DMS 273 (cell line): ENCODE measurements at regions not wholly inside any gene's neighbourhood (a gene's known extent, or its start where the extent isn't known, plus 50 kb on each side); places are given as distances from the start of the nearest gene placed in this dataset.
"Not testable (repeated sequence)": the region's sequence is repeated elsewhere in the genome, so short reads cannot be mapped to it uniquely, and the experiment has no call there.

Experiments
- DNase-seq: peaks from one replicate; lab custom pipeline; 2025; ENCODE audit not compliant: unreplicated experiment; lab: John Stamatoyannopoulos, UW

DNA sequence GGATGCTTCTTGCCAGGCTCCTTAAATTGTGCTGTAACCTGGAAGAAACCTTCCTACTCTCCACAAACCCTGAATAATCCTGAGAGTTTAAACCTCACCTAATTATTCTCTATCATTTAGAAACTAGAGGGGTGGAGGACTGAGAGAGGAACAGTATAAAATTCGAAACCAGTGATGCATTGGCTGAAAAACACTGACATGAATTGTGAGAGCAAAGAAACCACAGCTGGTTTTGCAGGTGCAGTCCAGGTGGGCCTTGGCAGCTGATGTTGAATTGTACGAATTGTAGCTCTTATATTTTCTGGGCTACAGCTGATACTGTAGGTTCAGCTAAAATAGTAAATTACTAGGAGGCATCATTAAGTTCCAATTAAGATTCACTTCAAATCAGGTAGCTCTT, 227.0 kb upstream of the SLITRK5 start:
- DNase-seq = no peak

GRCh38 chr13:87452281-87452680, 218.9 kb upstream of the SLITRK5 start:
- DNase-seq = no peak

GRCh38 chr13:87453244-87453643, 217.9 kb upstream of the SLITRK5 start:
- DNase-seq = no peak

GRCh38 chr13:87459419-87459818, 211.8 kb upstream of the SLITRK5 start:
- DNase-seq = no peak

DNA sequence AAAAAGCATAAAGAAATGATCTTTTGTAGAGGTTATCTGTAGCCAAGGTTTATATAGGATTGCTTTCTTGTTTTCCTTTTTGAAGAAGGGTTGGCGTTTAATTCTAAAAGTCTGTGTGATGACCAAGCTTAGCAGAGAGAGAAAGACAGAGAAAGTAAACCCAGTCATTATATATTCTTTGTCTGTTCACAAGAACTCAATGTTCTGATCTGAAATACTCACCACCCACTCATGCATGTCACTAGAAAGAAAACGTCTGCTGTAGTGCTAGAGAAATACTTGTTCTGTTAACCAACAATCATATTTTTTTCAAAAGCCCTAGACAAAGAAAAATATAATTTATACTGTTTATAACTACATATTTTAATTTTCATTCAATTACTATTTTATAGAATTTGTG, 173.7 kb upstream of the SLITRK5 start:
- DNase-seq = no peak

DNA sequence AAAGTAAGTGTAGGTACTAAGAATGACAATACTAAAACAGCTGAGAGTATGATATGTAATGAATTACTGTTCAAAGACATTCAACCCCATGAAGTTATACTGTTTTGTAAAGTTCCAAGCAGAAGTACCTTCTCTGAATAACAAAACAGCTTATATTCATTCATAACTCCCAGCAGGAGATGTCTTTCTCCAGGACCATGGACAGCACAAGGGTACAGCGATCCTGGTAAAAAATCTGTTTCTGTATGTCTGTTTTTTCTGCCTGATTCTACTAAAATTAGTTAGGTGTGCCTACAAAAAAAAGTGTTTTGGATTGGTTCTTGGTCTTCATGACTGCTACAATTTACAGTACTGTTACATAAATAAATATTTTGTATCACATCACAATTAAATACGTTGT, 172.5 kb upstream of the SLITRK5 start:
- DNase-seq = no peak

- no peak for DNase-seq
These were observed 146.4 kb upstream of the SLITRK5 start for GRCh38 chr13:87524775-87525174.

GRCh38 chr13:87533776-87534175, 137.4 kb upstream of the SLITRK5 start:
- DNase-seq = no peak

GRCh38 chr13:87535911-87536310, 135.3 kb upstream of the SLITRK5 start:
- DNase-seq = no peak

GRCh38 chr13:87536499-87536898, 134.7 kb upstream of the SLITRK5 start:
- no peak for DNase-seq

DNA sequence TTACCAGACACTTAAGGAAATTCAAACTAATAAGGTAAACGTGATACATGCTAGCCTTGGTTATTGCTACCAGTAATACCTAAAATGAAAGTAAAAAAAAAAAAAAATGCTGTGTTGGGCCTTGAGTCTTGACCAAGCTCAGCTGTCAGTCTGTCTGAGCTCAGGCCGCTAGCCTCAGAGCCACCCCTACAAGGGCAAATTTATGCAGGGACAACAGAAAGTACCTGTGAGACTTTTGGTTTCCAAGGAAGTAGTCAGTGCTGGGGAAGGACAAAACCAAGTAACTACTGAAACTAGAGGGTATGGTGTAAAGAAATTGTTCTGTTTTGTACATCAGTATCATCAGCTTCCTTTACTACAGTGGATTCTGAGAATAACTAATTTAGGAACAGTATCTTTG, 134.3 kb upstream of the SLITRK5 start:
- DNase-seq = no peak

DNA sequence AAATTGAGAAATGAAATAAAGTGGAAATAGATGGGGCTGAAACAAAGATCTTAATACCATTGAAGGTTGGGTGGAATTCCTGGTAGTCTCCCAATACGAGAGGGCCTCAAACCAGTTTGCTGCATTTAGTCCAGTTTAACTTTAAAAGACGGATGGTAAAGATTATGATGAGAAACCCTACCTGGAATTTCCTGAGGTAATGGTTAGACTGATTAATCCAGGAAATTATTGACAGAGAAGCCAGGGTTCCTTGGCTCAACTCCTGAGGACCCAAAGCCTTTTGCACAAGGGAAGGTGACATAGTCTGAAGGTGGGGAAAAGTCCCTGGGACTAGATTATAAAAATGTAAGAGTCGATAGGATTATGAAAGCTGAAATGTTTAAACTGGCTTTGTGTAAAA, 133.2 kb upstream of the SLITRK5 start:
- DNase-seq = no peak

DNA sequence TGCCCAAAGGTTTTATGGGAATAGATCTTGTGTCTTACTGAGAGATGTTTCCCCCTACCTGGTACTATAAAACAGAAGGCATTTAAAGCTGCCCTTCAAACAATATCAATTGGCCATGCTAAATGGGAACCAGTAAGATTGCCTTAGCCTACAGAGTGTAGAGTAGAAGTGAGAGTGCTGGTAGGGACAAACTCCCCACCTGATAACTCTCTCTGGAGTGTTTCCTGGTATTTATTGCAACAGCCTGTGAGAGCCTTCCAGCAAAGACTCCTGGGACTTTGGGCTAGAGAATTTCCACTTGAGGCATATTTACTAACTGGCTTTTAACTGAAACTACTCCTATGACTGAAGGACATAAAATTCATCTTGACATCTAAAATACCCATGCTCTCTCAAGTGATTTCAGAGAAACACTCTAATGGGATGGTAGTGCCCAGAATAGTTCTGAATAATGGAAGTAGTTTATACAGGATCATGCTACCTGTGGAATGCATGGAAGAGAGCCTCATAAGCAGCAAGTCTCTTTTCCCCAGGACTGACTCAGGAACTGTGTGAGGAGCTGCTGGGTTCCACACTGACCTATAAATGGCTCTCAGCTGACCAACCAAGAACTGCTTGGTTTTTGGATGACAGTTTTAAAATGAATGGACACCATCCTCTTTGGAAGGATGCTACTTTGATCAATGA, 132.7 kb upstream of the SLITRK5 start:
- DNase-seq = no peak

GRCh38 chr13:87553142-87553541, 118.0 kb upstream of the SLITRK5 start:
- DNase-seq = no peak

DNA sequence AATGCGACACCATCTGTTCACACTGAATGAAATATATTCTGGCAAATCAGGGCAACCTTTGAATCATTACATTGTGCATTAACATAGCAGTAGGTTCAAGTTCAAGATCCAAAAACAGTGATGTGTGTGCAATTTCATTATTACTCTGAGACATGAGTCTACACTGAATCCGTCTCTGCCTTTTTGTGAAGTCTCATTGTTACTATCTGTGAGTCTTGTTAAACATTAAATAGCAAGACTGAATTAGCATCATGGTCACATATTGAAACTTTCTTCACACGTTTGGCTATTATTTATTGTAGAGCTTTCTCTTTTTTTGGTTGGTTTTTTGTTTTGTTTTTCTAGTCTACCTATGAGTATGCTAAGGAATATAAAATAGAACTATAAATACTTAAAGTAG, 117.1 kb upstream of the SLITRK5 start:
- DNase-seq = no peak

- no peak for DNase-seq
These were observed 113.4 kb upstream of the SLITRK5 start for GRCh38 chr13:87557788-87558187.

DNA sequence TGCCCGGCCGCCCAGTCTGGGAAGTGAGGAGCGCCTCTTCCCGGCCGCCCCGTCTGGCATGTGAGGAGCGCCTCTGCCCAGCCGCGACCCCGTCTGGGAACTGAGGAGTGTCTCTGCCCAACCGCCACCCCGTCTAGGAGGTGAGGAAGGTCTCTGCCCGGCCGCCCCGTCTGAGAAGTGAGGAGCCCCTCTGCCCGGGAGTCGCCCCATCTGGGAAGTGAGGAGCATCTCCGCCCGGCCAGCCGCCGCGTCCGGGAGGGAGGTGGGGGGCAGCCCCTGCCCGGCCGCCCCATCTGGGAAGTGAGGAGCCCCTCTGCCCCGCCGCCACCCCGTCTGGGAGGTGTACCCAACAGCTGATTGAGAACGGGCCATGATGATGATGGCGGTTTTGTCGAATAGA, 109.6 kb upstream of the SLITRK5 start:
- DNase-seq = not testable (repeated sequence)

DNA sequence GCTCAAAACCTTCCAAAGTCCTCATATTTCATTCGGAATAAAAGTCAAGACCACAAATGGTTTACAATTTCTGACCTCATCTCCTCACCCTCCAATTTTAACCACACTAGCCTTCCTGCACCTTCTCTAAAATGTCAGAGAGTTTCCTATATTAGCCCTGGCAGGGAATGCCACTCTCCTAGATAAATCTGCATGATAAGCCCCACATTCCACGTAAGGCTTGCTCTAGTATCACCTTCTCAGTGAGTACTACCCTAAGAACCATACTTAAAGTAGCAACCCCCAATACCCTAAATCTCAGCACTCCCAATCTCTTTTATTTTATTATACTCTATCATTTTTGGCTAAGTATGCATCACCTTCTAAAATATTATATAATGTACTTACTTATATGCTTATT, 100.5 kb upstream of the SLITRK5 start:
- no peak for DNase-seq

- no peak for DNase-seq
These were observed 88.8 kb upstream of the SLITRK5 start for GRCh38 chr13:87582399-87582798.

- DNase-seq = no peak
These were observed 80.7 kb upstream of the SLITRK5 start for GRCh38 chr13:87590518-87590917.

GRCh38 chr13:87604437-87604836, 66.7 kb upstream of the SLITRK5 start:
- DNase-seq = not testable (repeated sequence)

- DNase-seq = no peak
These were observed 63.9 kb upstream of the SLITRK5 start for GRCh38 chr13:87607266-87607665.

GRCh38 chr13:87614276-87614675, 56.9 kb upstream of the SLITRK5 start:
- no peak for DNase-seq
